ENCODE measurements at regions not wholly inside any gene's neighbourhood (a gene's known extent, or its start where the extent isn't known, plus 50 kb on each side); places are given as distances from the start of the nearest gene placed in this dataset.

GRCh38 chr7:156062286-156062685, 250.0 kb upstream of the SHH start:
- Histone ChIP-seq H3K9me3 (ENCODE audit: control insufficient read depth, low read length) (peaks cover 1% of the 10 kb centered on the region), H3K27me3 (ENCODE audit: control insufficient read depth in 1 of 2, insufficient read depth in 2 of 2, low read length in 1 of 2) (no peaks in the 10 kb centered on the region), H3K4me3 (ENCODE audit: low read length in 2 of 2) (no peak overlapping the region), H3K36me3 (ENCODE audit: control insufficient read depth in 1 of 2, insufficient read depth in 2 of 2, low read length in 1 of 2) (no peaks in the 10 kb centered on the region), H3K4me1 (ENCODE audit: control insufficient read depth in 1 of 2, insufficient read depth in 2 of 2, low read length in 2 of 2) (no peaks in the 10 kb centered on the region), H3K27ac (ENCODE audit: low read depth in 1 of 2, low read length in 2 of 2) (no peak overlapping the region)
- DNase-seq = no peak
- no peak for ATAC-seq (ENCODE audit: low FRiP score)
- 86 to 89% methylated on average over 9 of the region's 9 CpGs for WGBS, 2 donors
- intact Hi-C loops (cut with DNase I) = no loop called here

GRCh38 chr7:156061689-156062255, 249.5 kb upstream of the SHH start:
- no peak for DNase-seq
- Histone ChIP-seq H3K36me3 (ENCODE audit: control insufficient read depth in 1 of 2, insufficient read depth in 2 of 2, low read length in 1 of 2) (no peaks in the 10 kb centered on the region), H3K27me3 (ENCODE audit: control insufficient read depth in 1 of 2, insufficient read depth in 2 of 2, low read length in 1 of 2) (no peaks in the 10 kb centered on the region), H3K4me3 (ENCODE audit: low read length in 2 of 2) (no peak overlapping the region), H3K27ac (ENCODE audit: low read depth in 1 of 2, low read length in 2 of 2) (no peak overlapping the region), H3K9me3 (ENCODE audit: control insufficient read depth, low read length) (peaks cover 1% of the 10 kb centered on the region), H3K4me1 (ENCODE audit: control insufficient read depth in 1 of 2, insufficient read depth in 2 of 2, low read length in 2 of 2) (no peaks in the 10 kb centered on the region)
- ATAC-seq (ENCODE audit: low FRiP score) = no peak
- 85 to 90% methylated on average over 11 of the region's 11 CpGs for WGBS, 2 donors
- intact Hi-C loops (cut with DNase I) = no loop called here

GRCh38 chr7:156060925-156061324, 248.7 kb upstream of the SHH start:
- H3K36me3 ChIP-seq (ENCODE audit: control insufficient read depth in 1 of 2, insufficient read depth in 2 of 2, low read length in 1 of 2) = no peaks in the 10 kb centered on the region
- H3K4me1 ChIP-seq (ENCODE audit: control insufficient read depth in 1 of 2, insufficient read depth in 2 of 2, low read length in 2 of 2) = no peaks in the 10 kb centered on the region
- DNase-seq (no peak), ATAC-seq (ENCODE audit: low FRiP score) (no peak)
- no peaks in the 10 kb centered on the region for H3K27me3 ChIP-seq (ENCODE audit: control insufficient read depth in 1 of 2, insufficient read depth in 2 of 2, low read length in 1 of 2)
- no peak overlapping the region for H3K4me3 ChIP-seq (ENCODE audit: low read length in 2 of 2)
- no peak overlapping the region for H3K27ac ChIP-seq (ENCODE audit: low read depth in 1 of 2, low read length in 2 of 2)
- WGBS, 2 donors = 88% methylated on average over 15 of the region's 15 CpGs
- intact Hi-C loops (cut with DNase I) = no loop called here
- peaks cover 1% of the 10 kb centered on the region for H3K9me3 ChIP-seq (ENCODE audit: control insufficient read depth, low read length)

GRCh38 chr7:156059369-156059768, 247.1 kb upstream of the SHH start:
- ATAC-seq (ENCODE audit: low FRiP score) = no peak
- intact Hi-C loops (cut with DNase I) = no loop called here
- Histone ChIP-seq H3K4me3 (ENCODE audit: low read length in 2 of 2) (no peak overlapping the region), H3K27ac (ENCODE audit: low read depth in 1 of 2, low read length in 2 of 2) (no peak overlapping the region), H3K27me3 (ENCODE audit: control insufficient read depth in 1 of 2, insufficient read depth in 2 of 2, low read length in 1 of 2) (no peaks in the 10 kb centered on the region), H3K4me1 (ENCODE audit: control insufficient read depth in 1 of 2, insufficient read depth in 2 of 2, low read length in 2 of 2) (no peaks in the 10 kb centered on the region), H3K9me3 (ENCODE audit: control insufficient read depth, low read length) (peaks cover 1% of the 10 kb centered on the region), H3K36me3 (ENCODE audit: control insufficient read depth in 1 of 2, insufficient read depth in 2 of 2, low read length in 1 of 2) (no peaks in the 10 kb centered on the region)
- WGBS, 2 donors = 83 to 86% methylated on average over 9 of the region's 9 CpGs
- no peak for DNase-seq

GRCh38 chr7:156058248-156058647, 246.0 kb upstream of the SHH start:
- 85 to 89% methylated on average over 14 of the region's 14 CpGs for WGBS, 2 donors
- Histone ChIP-seq H3K9me3 (ENCODE audit: control insufficient read depth, low read length) (peaks cover 1% of the 10 kb centered on the region), H3K27me3 (ENCODE audit: control insufficient read depth in 1 of 2, insufficient read depth in 2 of 2, low read length in 1 of 2) (no peaks in the 10 kb centered on the region), H3K36me3 (ENCODE audit: control insufficient read depth in 1 of 2, insufficient read depth in 2 of 2, low read length in 1 of 2) (no peaks in the 10 kb centered on the region), H3K4me1 (ENCODE audit: control insufficient read depth in 1 of 2, insufficient read depth in 2 of 2, low read length in 2 of 2) (no peaks in the 10 kb centered on the region), H3K4me3 (ENCODE audit: low read length in 2 of 2) (no peak overlapping the region), H3K27ac (ENCODE audit: low read depth in 1 of 2, low read length in 2 of 2) (no peak overlapping the region)
- no peak for ATAC-seq (ENCODE audit: low FRiP score)
- intact Hi-C loops (cut with DNase I) = no loop called here
- no peak for DNase-seq

- ATAC-seq (ENCODE audit: low FRiP score) (no peak), DNase-seq (no peak)
- Histone ChIP-seq H3K9me3 (ENCODE audit: control insufficient read depth, low read length) (no peaks in the 10 kb centered on the region), H3K27ac (ENCODE audit: low read depth in 1 of 2, low read length in 2 of 2) (no peak overlapping the region), H3K36me3 (ENCODE audit: control insufficient read depth in 1 of 2, insufficient read depth in 2 of 2, low read length in 1 of 2) (no peaks in the 10 kb centered on the region), H3K27me3 (ENCODE audit: control insufficient read depth in 1 of 2, insufficient read depth in 2 of 2, low read length in 1 of 2) (no peaks in the 10 kb centered on the region), H3K4me1 (ENCODE audit: control insufficient read depth in 1 of 2, insufficient read depth in 2 of 2, low read length in 2 of 2) (no peaks in the 10 kb centered on the region), H3K4me3 (ENCODE audit: low read length in 2 of 2) (no peak overlapping the region)
- intact Hi-C loops (cut with DNase I) = no loop called here
- 82 to 94% methylated on average over 8 of the region's 8 CpGs for WGBS, 2 donors
Measured at GRCh38 chr7:156056534-156056933, 244.3 kb upstream of the SHH start.

- Histone ChIP-seq H3K4me3 (ENCODE audit: low read length in 2 of 2) (no peak overlapping the region), H3K9me3 (ENCODE audit: control insufficient read depth, low read length) (no peaks in the 10 kb centered on the region), H3K27ac (ENCODE audit: low read depth in 1 of 2, low read length in 2 of 2) (no peak overlapping the region), H3K27me3 (ENCODE audit: control insufficient read depth in 1 of 2, insufficient read depth in 2 of 2, low read length in 1 of 2) (no peaks in the 10 kb centered on the region), H3K4me1 (ENCODE audit: control insufficient read depth in 1 of 2, insufficient read depth in 2 of 2, low read length in 2 of 2) (no peaks in the 10 kb centered on the region), H3K36me3 (ENCODE audit: control insufficient read depth in 1 of 2, insufficient read depth in 2 of 2, low read length in 1 of 2) (no peaks in the 10 kb centered on the region)
- 53 to 66% methylated on average over 10 of the region's 10 CpGs for WGBS, 2 donors
- intact Hi-C loops (cut with DNase I) = no loop called here
- no peak for ATAC-seq (ENCODE audit: low FRiP score)
- DNase-seq = no peak
Measured at GRCh38 chr7:156055206-156055822, 243.1 kb upstream of the SHH start.

GRCh38 chr7:156051884-156052283, 239.6 kb upstream of the SHH start:
- intact Hi-C loops (cut with DNase I) = no loop called here
- WGBS, 2 donors = 84 to 92% methylated on average over 1 of the region's 1 CpG
- no peaks in the 10 kb centered on the region for H3K27me3 ChIP-seq (ENCODE audit: control insufficient read depth in 1 of 2, insufficient read depth in 2 of 2, low read length in 1 of 2)
- no peaks in the 10 kb centered on the region for H3K9me3 ChIP-seq (ENCODE audit: control insufficient read depth, low read length)
- no peaks in the 10 kb centered on the region for H3K36me3 ChIP-seq (ENCODE audit: control insufficient read depth in 1 of 2, insufficient read depth in 2 of 2, low read length in 1 of 2)
- H3K4me1 ChIP-seq (ENCODE audit: control insufficient read depth in 1 of 2, insufficient read depth in 2 of 2, low read length in 2 of 2) = no peaks in the 10 kb centered on the region
- DNase-seq (no peak), ATAC-seq (ENCODE audit: low FRiP score) (no peak)
- no peak overlapping the region for H3K4me3 ChIP-seq (ENCODE audit: low read length in 2 of 2)
- no peak overlapping the region for H3K27ac ChIP-seq (ENCODE audit: low read depth in 1 of 2, low read length in 2 of 2)
